PC-9 (cell line): ENCODE measurements at regions not wholly inside any gene's neighbourhood (a gene's known extent, or its start where the extent isn't known, plus 50 kb on each side); places are given as distances from the start of the nearest gene placed in this dataset.

ENCODE experiments used
- CTCF ChIP-seq: fragments of 200-600 bp; sonication (generic); conservative IDR thresholded peaks from 2 replicates; pipeline ENCODE4 v1.6.1; 2017; ENCODE audit warnings: mixed run types, antibody characterized with exemption, mild to moderate bottlenecking, moderate library complexity
- EZH2 ChIP-seq: fragments of 200-600 bp; sonication (generic); IDR thresholded peaks from 2 replicates; pipeline ENCODE4 v1.8.0; 2017; ENCODE audit warnings: antibody characterized with exemption, low read depth

- TF ChIP-seq CTCF (no peak), EZH2 (no peak)
Observed at GRCh38 chr12:107543416-107543815, 142.2 kb upstream of the PWP1 start.
